HL-60/S4 treated with retinoic acid at 250 ng/mL for 4 days and 3 days (cell line): ENCODE measurements at regions not wholly inside any gene's neighbourhood (a gene's known extent, or its start where the extent isn't known, plus 50 kb on each side); places are given as distances from the start of the nearest gene placed in this dataset.
"Not testable (repeated sequence)": the region's sequence is repeated elsewhere in the genome, so short reads cannot be mapped to it uniquely, and the experiment has no call there.

Experiments used
- in situ Hi-C: fragments of 300-500 bp; cut with MboI; formaldehyde crosslinking; loops from 2 replicates; pipeline ENCODE4 v1.7.0; 2022; ENCODE audit warnings: low sequenced_read_pairs

DNA sequence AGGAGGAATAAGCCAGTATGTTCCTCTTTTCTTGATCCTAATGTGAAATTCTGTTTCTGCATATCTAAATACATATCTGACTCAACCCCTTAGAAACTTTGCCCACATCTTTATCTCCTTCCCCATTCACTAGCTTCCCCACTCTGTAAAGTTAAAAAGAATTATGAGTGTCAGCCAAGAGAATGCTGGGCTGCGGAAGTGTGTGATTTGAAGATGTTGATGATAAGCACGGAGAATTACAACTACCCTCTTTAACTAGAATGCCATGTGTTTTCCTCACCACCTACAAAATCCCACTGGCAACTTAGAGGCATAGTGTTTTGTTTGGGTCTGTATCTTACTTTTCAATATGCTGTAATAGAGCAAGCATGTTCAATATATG lies 490.4 kb upstream of the FANCL start:
- in situ Hi-C loops: no loop called here

GRCh38 chr2:58730764-58731487 lies 489.8 kb upstream of the FANCL start:
- in situ Hi-C loops: no loop called here

DNA sequence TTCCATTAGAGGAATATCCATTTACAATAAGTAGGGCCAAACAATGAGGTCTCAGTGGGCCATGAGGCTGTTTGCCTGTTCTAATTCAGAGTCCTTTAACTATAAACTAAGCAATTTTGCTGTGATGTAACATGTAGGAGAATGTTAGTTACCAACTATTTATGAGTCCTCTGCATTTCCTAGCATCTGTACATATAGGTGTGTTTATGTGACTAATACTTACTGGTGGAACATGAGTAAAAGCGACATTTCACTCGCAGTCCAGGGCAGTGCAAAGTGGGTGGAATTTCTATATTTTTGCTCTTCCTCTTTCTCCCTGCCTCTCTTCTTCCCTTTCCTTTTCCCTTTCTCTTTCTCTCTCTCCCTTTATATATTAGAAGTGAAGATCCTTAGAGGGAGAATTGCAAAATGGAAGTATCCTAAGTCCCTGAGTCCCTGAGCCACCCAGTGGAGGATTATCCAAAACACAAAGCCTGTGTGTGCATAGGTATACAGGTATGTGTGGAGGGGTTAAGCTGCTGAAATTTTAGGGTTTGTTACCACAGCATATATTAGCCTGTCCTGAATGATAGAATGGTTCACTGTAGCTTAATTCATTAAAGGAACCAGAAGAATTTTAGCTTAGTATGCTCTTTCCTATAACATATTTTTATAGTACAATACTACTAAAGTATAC lies 487.0 kb upstream of the FANCL start:
- in situ Hi-C loops: no loop called here

GRCh38 chr2:58721912-58722591 lies 480.9 kb upstream of the FANCL start:
- in situ Hi-C loops: no loop called here

DNA sequence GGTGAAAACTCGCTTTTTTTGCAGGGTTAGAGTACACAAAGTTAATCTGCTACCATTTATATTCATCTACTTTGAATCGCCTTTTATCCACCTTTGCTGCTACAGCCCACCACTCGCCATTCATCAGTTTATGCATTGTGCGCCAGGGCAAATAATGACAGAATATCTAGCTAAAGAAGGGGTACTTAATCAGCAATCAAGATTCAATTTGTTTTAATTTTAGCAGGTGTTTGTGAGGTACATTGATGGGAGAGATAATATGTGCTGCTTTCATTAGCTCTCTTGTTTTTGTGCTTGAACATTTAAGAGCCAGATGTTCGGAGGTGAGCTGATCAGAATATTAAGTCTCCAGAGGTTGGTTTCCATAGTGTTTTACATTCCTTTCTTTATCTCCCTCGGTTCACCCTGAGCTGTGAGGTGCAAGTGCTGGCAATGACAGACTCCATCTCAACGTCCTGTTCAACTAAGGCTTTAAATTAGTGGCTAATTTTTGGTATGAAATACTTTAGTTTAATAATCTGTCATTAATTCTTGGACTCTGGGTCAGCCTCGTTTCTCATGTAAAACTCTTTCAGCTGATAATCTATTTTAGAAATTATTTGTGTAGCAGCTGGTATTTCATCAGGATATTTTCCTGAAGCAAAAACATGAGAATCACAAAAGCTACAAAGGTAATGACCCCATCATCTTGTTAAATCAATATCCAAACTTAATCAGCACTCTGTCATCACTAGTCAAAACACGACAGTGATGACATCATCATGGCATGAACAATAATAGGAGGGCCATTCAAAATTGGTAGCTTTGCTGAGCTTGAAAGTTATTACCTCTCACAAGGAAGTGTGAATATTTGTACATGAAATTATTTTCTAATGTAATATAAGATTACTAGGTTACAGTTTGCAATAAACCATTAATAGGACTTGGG lies 479.9 kb upstream of the FANCL start:
- in situ Hi-C loops: no loop called here

GRCh38 chr2:58720033-58720769 lies 479.1 kb upstream of the FANCL start:
- in situ Hi-C loops: no loop called here

DNA sequence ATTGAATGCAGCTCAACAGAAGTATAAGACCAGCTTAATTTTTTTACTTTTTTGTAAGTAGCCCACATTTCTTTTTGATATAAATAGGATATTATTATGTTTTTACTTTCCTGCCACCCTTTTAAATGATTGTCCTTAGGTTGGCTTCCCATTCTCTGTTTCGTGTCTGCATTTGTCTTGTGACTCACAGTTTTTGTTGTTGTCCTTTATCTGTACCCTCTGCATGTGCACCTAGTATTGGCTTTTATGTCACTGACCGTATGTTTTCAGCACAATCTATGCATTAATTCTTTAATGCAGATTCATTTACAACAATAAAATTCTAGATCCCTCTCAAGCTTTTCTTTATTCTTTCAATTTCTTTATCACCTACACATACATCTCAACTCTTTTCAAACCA lies 474.2 kb upstream of the FANCL start:
- in situ Hi-C loops: no loop called here

GRCh38 chr2:58714238-58714637 lies 473.1 kb upstream of the FANCL start:
- in situ Hi-C loops: no loop called here

- in situ Hi-C loops: no loop called here
Measured at GRCh38 chr2:58710795-58711279, 469.7 kb upstream of the FANCL start.

DNA sequence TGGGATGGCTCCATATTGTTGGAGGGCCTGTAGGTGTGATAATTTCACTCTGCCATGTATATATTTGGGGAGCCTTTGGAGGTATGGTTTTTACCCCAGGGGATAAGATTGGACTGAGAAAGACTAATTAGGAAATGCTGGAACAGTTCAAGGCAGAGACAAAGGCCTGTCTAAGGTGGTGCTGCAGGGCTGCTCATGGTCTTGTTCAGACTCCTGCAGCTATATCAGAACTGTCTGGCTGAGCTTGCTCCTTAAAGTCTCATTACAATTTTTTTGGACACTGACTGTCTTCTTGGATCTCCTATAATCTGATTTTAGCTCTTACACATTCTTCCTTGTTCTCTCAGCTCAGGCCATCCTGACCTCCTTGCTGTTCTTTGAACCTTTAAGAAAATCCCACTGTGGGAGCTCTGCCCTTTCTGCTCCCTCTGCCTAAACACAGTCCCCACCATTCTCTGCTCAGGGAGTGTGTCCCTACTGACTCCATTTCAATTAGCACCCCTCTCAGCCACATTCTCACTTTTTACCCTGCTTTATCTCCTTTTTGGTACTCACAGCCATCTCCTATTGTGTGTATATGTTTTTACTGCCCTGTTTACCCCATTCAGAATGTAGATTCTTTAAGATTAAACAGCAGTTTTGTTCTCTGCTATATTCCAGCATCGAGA lies 468.7 kb upstream of the FANCL start:
- in situ Hi-C loops: no loop called here

GRCh38 chr2:58709274-58709673 lies 468.1 kb upstream of the FANCL start:
- in situ Hi-C loops: no loop called here

DNA sequence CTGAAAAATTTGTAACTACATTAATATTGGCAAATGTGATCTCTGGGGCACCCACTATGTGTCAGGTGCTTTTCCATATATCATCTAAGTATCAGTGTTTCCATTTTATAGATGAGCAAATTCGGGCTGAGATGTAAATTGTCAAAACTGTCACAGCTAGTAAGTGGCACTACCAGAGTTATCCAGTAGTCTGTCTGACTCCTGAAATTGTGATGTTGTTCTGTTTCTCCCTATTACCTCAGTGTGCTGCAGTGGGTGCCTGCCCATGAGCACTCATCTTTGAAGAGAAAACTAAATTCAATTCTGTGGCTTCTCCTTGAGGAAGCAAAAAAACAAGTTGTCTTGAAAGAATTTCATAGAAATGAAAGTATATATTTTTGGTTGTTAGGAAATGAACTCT lies 467.4 kb upstream of the FANCL start:
- in situ Hi-C loops: no loop called here

- in situ Hi-C loops: no loop called here
Measured at GRCh38 chr2:58702302-58702885, 461.3 kb upstream of the FANCL start.

DNA sequence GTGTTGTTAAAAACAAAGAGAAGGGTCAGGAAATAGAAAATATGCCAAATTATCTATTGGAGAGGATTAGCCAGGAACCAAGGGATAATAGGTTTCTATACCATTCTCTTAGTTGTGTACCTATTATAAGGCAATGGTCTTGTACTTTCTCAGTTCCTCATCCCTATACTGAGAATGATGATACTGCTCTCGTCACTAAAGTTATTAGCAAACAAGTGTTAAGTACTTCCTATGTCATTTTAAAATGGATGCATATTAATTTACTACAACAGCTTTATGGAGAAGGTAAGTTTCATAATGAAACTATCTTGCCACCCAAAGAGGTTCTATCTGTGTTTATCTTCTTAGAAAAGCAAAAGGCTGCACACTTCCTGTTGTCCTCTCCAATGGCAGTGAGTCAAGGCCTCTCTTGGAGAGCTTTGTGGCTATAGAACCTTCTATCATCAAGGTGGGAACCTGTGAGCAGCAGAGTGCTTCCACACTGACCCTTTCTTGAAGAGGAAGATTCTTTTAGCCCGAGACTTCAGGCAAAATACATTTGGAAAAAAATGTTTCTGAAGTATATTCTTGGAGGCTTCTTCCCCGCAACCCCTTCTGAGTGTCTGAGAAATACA lies 460.7 kb upstream of the FANCL start:
- in situ Hi-C loops: no loop called here

DNA sequence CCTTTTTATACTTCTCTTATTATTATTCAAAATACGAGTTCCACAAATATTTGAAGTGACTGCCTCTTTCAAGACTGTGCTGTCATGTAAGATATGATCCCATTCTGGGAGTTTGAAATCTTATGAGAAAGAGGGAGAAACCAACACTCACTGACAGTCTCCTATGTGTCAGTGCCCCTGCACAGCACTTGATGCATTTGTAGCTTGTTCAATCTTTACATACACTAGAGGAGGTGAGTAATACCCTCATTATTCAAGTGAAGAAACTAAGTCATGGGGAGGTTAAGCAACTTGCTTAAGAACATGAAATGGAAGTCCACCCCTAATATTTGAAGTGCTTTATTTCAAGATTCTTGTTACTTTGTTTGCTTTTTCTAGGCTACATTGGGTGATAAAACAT lies 459.5 kb upstream of the FANCL start:
- in situ Hi-C loops: no loop called here

DNA sequence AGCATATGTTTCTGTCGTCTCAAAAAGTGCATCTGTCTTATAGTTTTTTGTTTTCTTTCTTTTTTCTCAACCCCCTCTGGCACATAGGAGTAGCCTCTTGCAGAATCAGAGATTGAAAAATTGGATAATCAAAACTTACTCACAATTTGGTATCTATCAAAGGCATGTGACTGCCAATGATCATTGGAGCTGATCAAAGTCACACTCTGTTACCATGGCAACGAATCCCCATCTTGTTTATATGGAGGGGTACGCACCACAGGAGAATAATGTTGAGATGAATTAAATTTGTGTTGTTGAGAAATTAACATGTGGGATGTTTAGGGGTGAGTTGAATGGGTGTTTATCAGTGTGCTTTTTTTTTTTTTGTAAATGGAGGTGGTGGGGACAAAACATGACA lies 458.3 kb upstream of the FANCL start:
- in situ Hi-C loops: no loop called here

DNA sequence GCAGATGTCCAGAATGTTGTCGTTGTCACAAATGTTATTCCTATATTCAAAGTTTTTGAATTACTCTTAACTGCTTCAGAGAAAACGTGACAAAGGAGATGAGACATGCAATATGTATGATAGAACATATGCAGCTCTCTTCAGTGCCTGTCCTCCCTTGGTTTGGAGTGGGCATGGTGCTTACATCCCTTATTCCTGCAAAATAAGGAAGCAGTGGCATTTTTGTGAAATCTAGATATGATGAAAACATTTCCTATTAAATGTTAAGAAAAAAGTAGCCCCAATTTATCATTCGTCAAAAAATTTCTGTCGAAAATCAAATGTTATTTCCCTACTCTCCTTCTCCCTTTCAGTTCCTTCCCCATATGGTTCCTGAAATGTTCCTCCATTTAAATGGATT lies 457.5 kb upstream of the FANCL start:
- in situ Hi-C loops: no loop called here

DNA sequence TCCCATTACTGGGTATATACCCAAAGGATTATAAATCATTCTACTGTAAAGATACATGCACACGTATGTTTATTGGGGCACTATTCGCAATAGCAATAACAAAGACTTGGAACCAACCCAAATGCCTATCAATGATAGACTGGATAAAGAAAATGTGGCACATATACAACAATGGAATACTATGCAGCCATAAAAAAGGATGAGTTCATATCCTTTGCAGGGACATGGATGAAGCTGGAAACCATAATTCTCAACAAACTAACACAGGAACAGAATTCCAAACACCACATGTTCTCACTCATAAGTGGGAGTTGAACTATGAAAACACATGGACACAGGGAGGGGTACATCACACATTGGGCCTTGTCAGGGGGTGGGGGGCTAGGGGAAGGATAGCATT lies 453.0 kb upstream of the FANCL start:
- in situ Hi-C loops: not testable (repeated sequence)

DNA sequence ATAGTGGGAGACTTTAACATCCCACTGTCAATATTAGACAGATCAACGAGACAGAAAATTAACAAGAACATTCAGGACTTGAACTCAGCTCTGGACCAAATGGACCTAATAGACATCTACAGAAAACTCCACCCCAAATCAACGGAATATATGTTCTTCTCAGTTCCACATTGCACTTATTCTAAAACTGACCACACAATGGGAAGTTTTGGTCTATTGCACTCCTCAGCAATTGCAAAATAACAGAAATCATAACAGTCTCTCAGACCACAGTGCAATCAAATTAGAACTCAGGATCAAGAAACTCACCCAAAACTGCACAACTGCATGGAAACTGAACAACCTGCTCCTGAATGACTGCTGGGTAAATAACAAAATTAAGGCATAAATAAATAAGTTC lies 449.9 kb upstream of the FANCL start:
- in situ Hi-C loops: not testable (repeated sequence)
